Activated T-cell treated with anti-CD3 and anti-CD28 coated beads, Interleukin-2, amount 50 U/mL, for 48 hours (primary cell): ENCODE measurements at regions not wholly inside any gene's neighbourhood (a gene's known extent, or its start where the extent isn't known, plus 50 kb on each side); places are given as distances from the start of the nearest gene placed in this dataset.
"Not testable (repeated sequence)": the region's sequence is repeated elsewhere in the genome, so short reads cannot be mapped to it uniquely, and the experiment has no call there.

Source experiments
- DNase-seq, 2 experiments: peaks; one replicate each; pipeline ENCODE4 v3.0.0-alpha.2; 2020

DNA sequence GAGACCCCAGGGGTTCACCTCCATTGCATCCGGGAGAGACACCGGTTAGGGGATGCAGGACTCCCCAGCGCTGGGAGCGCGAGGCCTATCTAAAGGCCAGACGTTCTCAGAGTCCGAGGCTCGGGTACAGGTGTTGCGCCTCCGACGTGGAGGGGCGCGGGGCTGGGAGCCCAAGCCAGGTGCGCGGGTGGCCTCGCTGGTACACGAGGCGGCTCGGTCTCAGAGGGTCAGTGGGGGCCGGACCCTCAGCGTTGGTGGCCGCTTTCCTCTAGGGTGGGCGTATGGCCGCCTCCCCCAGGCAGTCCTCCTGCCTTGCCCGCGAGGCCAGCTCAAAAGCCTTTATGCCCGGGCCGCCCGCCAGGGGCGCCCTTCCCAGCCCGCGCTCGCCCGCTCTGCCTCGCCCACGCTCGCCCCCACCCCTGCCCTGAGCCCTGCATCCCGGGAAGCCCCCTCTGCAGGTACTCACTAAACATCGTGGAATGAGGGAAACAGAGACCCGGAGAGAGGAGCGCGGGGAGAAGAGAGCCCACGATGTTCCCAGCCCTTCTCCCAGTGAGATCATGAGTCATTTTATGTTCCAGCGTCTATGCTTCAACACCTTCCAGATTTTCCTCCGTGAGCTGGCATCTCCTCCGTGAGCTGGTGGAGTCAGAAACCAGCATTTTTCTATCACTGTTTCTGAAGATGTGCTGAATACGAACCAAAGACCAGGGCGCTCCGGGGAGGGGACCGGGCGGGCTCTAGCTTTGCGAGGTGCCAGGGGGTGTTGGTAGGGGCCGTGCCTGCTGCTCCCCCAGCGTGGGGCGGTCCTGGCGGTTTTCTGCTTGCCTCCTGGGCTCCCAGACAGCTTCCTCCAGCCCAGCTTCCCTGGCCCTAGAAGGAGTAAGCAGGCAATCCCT, 73.8 kb downstream of the DIO3 start:
- DNase-seq, result no peak

- peak; percentile 64 to 72 for DNase-seq
Measured at GRCh38 chr14:101635749-101636560, 74.7 kb downstream of the DIO3 start.

DNA sequence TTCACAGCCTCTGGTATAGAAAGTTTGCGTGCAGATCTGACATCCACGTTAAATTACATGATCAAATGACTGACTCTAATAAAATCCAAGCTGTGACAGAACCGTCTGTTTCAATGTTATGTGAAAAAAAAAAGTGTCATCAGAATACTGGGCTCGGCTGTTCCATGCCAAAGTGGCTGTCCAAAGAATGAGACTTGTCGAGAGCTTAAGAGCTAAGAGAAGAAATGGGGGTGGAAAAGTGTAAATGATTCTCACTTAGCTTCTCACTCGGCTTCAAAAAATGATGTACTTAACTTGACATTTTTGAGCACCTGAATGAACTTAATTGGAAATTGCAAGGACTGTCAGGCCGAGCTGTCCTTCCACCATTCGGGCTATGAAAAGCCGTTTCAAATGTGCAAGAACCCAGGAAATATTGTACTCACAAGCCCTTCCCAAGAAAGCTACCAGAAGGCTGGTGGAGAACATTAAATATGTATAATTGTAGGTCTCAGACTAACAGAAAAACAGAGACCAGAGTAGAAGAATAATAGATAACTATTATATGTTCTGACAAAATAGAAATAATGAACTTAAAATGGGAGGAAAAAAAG, 78.0 kb downstream of the DIO3 start:
- no peak for DNase-seq

DNA sequence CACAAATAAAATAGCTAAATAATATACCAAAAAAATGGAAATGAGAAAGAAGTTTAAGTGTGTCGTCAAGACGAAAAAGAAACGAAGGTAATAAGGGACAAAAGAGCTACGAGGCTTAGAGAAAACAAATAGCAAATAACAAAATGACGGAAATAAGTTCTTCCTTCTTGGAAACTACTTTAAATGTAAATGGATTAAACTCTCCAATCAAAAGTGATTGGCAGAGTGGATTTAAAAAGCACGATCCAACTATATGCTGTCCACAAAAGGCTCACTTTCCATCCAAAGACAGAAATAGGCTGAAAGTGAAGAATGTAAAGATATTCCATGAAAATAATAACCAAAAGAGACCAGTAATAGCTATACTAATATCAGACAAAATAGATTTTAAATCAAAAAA, 82.4 kb downstream of the DIO3 start:
- DNase-seq, result no peak

DNA sequence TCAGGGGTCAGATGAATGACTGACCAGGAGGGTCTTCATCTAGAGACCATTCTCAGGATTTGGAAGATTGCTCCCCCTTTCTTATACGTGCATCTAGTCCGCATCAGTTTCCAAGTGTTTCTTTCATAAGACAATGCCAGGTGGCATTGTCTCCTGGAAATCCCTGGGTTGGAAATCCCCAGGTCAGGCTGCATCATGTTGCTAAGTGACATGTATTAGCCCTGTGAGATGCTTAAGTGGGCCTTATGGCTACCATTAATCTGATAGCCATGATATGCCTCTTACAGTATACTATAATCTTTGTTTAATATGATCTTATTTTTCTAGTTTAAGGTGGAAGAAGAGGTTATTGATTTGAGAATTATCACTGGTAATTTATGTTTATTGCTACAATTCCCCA, 92.8 kb downstream of the DIO3 start:
- no peak for DNase-seq

DNA sequence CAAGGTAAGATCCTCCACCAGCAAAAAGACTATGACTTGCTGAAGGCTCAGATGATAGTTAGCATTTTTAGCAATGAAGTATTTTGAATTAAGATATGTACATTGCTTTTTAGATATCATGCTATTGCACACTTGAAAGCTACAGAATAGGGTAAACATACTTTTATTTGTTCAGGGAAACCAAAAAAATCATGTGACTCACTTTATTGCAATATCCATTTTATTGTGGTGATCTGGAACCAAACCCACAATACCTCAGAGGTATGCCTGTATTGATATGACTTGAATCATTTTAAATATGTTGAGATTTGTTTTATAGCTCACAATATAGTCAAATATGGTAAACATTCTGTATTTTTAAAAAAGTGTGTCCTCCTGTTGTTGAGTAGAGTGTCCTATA, 96.1 kb downstream of the DIO3 start:
- DNase-seq, result no peak

GRCh38 chr14:101665478-101666078, 95.9 kb upstream of the PPP2R5C start:
- peak; percentile 49 to 61 for DNase-seq

DNA sequence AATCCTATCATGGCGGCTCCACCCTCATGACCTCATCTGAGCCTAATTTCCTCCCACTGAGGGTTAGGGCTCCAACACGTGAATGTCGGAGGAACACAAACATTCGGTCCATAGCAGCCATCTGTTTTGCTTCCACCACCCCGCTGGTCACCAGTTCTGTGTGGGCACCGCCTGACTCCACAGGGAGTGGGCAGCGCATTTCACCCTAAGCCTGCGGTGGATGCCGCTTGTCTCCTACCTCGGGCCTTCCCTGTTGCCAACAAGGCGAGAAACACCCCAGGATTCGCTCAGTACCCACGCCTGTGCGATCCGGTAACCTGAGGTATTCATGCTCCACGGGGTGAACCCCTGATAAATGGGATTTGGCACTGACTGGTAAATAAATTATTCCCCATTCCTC, 95.2 kb upstream of the PPP2R5C start:
- no peak for DNase-seq

- DNase-seq, result no peak
Measured at GRCh38 chr14:101669629-101670028, 91.9 kb upstream of the PPP2R5C start.

DNA sequence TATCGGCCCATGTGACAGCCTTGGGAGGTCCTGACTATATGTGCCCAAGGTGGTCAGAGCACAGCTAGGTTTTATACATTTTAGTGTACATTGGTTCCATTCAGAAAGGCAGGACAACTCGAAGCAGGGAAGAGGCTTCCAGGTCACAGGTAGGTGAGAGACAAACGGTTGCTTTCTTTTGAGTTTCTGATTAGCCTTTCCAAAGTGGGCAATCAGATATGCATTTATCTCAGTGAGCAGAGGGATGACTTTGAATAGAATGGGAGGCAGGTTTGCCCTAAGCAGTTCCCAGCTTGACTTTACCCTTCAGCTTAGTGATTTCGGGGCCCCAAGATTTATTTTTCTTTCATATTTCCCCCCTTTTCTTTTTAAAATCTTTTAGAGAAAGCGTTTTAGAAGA, 87.6 kb upstream of the PPP2R5C start:
- no peak for DNase-seq

DNA sequence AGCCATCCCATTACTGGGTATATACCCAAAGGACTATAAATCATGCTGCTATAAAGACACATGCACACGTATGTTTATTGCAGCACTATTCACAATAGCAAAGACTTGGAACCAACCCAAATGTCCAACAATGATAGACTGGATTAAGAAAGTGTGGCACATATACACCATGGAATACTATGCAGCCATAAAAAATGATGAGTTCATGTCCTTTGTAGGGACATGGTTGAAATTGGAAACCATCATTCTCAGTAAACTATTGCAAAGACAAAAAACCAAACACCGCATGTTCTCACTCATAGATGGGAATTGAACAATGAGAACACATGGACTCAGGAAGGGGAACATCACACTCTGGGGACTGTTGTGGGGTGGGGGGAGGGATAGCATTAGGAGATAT, 85.7 kb upstream of the PPP2R5C start:
- DNase-seq, result not testable (repeated sequence)

GRCh38 chr14:101677912-101678327, 83.6 kb upstream of the PPP2R5C start:
- DNase-seq, result not testable (repeated sequence)

GRCh38 chr14:101681795-101682194, 79.7 kb upstream of the PPP2R5C start:
- no peak for DNase-seq

DNA sequence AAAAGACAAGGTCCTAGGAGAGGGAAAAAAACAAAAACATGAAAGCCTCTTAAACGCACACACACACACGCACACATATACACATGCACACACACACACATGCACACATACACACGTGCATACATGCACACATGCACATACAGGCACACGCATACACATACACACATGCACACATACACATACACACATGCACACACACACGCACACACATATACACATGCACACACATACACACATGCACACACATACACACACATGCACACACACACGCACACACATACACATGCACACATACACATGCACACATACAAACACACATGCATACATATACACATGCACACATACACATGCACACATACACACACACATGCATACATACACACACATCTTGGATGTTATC, 78.1 kb upstream of the PPP2R5C start:
- no peak for DNase-seq

GRCh38 chr14:101687756-101688546, 73.6 kb upstream of the PPP2R5C start:
- no peak for DNase-seq

DNA sequence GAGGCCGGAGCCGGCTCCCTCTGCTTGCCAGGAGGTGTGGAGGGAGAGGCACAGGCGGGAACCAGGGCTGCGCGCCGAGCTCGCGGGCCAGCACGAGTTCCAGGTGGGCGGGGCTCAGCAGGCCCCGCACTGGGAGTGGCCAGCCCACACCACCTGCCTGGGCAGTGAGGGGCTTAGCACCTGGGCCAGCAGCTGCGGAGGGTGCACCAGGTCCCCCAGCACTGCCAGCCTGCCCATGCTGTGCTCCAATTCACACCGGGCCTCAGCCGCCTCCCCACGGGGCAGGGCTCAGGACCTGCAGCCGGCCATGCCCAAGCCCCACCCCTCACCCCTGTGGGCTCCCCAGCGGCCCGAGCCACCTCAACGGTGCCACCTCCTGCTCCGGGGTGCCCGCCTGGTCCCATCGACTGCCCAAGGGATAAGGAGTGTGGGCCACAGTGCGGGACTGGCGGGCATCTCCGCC, 72.4 kb upstream of the PPP2R5C start:
- no peak for DNase-seq

GRCh38 chr14:101689966-101690365, 71.5 kb upstream of the PPP2R5C start:
- not testable (repeated sequence) for DNase-seq

- no peak for DNase-seq
Measured at GRCh38 chr14:101695659-101696058, 65.8 kb upstream of the PPP2R5C start.

DNA sequence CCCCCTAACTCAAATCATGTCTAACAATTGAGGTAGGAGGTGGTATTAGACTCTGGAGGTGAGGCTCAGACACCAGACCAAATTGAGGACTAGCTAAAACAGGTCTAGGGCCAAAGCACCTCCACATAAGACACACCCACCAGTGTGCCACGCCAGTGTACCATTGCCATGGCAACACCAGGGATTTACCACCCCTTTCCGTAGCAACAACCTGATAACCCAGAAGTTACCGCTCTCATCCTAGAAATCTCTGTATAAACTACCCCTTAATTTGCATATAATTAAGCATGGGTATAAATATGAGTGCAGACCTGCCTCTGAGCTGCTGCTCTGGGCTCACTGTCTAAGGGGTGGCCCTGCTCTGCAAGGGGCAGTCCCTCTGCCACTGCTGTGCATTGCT, 57.4 kb upstream of the PPP2R5C start:
- no peak for DNase-seq

GRCh38 chr14:101705733-101706508, 55.6 kb upstream of the PPP2R5C start:
- DNase-seq, result peak; percentile 72 to 77

- peak in 1 of 2 experiments; percentile 48 for DNase-seq
Measured at GRCh38 chr14:101706509-101707067, 54.9 kb upstream of the PPP2R5C start.
